Dendritic cell treated with granulocyte-macrophage colony-stimulating factor and Interleukin-4, amounts not matched to agents 40 ng/mL and 50 ng/mL, for 4 days (primary cell): ENCODE measurements at regions not wholly inside any gene's neighbourhood (a gene's known extent, or its start where the extent isn't known, plus 50 kb on each side); places are given as distances from the start of the nearest gene placed in this dataset.

Source experiments
- H3K27ac Mint-ChIP-seq: one replicate; pipeline ENCODE4 v1.8.0; 2022; ENCODE audit warnings: mild to moderate bottlenecking, mixed read lengths
- H3K27me3 Mint-ChIP-seq: one replicate; pipeline ENCODE4 v1.8.0; 2022; ENCODE audit warnings: mild to moderate bottlenecking, mixed read lengths
- H3K36me3 Mint-ChIP-seq: one replicate; pipeline ENCODE4 v1.8.0; 2022; ENCODE audit warnings: low read depth, mixed read lengths
- H3K4me1 Mint-ChIP-seq: one replicate; pipeline ENCODE4 v1.8.0; 2022; ENCODE audit warnings: low read depth, mixed read lengths
- H3K4me3 Mint-ChIP-seq: one replicate; pipeline ENCODE4 v1.8.0; 2022; ENCODE audit warnings: mild to moderate bottlenecking, moderate library complexity, mixed read lengths
- H3K9me3 Mint-ChIP-seq: one replicate; pipeline ENCODE4 v1.8.0; 2022; ENCODE audit warnings: mixed read lengths
- intact Hi-C: fragments of 100-400 bp; cut with micrococcal nuclease; formaldehyde crosslinking; loops from one replicate; pipeline ENCODE4 v1.15.0; 2022

DNA sequence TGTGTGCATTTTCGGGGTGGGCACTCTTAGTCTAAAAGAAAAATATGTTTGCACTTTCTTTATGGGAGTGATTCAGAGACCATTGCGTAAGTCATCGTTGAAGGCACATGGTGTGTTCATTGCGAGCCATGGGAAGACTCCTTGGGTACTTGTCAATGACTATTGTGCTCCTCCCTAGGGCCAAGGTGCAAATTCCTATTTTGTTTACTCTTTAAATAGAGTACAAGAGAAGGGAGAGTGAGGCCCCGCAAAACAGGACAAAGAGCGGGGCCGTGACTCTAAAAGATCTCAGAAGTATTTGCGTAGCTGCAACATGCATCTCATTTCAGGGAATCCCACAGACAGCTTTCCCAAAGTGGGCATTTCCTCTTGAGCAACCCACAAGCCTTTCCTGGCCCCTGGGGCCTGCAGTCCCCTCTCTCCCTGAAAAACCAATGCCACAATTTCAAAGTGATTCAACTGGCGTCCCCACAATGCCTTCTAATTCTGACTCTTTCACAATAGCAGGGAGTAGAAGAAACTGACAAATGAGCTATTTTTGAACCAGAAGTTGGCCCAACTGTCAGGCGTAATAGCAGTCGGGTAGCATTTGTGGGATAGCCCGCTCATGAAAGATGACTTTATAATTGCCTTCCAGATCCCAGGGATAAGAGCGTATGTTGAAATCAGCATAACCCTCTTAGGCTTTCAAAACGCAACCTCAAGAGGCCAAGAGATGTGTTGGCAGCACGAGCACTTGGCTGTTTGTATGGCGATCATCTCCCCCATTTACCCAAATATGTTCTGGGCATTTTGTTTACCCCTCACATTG lies 277.9 kb upstream of the BMP2 start:
- no peaks in the 10 kb centered on the region for H3K9me3 Mint-ChIP-seq

DNA sequence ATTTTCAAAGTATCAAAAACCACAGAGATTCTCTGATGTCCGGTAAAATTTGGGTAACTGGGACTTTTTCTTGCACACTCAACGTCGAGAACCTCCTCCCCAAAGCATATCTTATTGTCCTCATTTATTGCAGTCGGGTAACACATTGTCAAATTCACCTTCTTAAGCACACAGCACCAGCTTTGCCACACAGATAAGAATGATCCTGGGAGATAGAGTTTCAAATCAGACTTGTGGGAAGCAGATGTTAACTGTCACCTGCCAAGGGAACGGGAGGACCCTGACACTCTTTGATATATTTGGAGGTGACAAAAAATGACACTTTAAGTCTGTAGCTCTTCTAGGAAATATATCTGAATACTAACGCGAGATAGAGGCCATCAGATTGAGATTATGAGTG lies 282.1 kb upstream of the BMP2 start:
- Mint-ChIP-seq H3K27ac (no peak overlapping the region), H3K27me3 (no peaks in the 10 kb centered on the region), H3K36me3 (no peaks in the 10 kb centered on the region)

More for the DNA sequence above, 277.9 kb upstream of the BMP2 start:
- H3K36me3 Mint-ChIP-seq, result no peaks in the 10 kb centered on the region
- no peak overlapping the region for H3K27ac Mint-ChIP-seq
- no peaks in the 10 kb centered on the region for H3K27me3 Mint-ChIP-seq
- H3K4me3 Mint-ChIP-seq, result no peak overlapping the region
- intact Hi-C loops, result no loop called here
- no peaks in the 10 kb centered on the region for H3K4me1 Mint-ChIP-seq

DNA sequence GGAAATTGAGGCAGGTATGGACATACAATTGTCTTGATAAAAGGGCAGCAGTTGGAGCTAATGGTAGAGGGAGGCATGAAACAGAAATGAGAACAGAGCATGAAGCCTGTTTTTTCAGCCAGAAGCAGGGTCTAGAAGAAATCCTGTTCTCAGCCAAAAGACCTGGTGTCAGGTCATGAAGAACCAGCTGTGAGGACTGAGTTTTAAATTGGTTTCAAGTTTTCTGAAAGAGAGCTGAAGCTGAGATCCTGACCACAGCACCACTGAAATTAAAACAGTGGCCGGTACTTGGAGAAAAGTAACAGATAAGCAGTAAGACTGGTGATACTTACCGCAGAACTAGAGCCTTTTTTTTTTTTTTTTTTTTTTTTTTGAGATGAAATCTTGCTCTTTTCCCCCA lies 283.8 kb upstream of the BMP2 start:
- Mint-ChIP-seq H3K27ac (no peak overlapping the region), H3K4me1 (no peaks in the 10 kb centered on the region), H3K27me3 (no peaks in the 10 kb centered on the region), H3K9me3 (no peaks in the 10 kb centered on the region), H3K36me3 (no peaks in the 10 kb centered on the region), H3K4me3 (no peak overlapping the region)
- intact Hi-C loops, result no loop called here

More for the DNA sequence above, 282.1 kb upstream of the BMP2 start:
- H3K9me3 Mint-ChIP-seq, result no peaks in the 10 kb centered on the region
- intact Hi-C loops, result no loop called here
- H3K4me1 Mint-ChIP-seq, result no peaks in the 10 kb centered on the region
- H3K4me3 Mint-ChIP-seq, result no peak overlapping the region

DNA sequence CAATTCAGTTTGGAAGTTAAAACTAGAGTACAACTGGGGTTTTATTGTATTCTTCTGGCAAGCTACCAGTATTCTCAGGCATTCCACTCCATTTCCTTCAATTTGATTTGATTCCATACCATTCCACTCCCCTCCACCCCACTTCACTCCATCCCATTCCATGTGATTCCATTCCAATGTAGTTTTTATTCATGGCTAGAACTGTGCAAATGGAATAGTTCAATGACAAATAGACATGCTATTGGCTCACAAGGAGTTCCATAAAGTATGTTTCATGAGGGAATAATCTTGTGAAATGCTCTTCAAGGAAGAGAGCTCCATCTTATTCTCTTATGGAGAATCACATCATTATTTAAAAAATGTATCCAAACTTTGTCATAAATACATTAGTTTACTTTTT lies 285.0 kb upstream of the BMP2 start:
- Mint-ChIP-seq H3K36me3 (no peaks in the 10 kb centered on the region), H3K27me3 (no peaks in the 10 kb centered on the region), H3K9me3 (no peaks in the 10 kb centered on the region), H3K4me3 (no peak overlapping the region), H3K4me1 (no peaks in the 10 kb centered on the region), H3K27ac (no peak overlapping the region)
- intact Hi-C loops, result no loop called here

DNA sequence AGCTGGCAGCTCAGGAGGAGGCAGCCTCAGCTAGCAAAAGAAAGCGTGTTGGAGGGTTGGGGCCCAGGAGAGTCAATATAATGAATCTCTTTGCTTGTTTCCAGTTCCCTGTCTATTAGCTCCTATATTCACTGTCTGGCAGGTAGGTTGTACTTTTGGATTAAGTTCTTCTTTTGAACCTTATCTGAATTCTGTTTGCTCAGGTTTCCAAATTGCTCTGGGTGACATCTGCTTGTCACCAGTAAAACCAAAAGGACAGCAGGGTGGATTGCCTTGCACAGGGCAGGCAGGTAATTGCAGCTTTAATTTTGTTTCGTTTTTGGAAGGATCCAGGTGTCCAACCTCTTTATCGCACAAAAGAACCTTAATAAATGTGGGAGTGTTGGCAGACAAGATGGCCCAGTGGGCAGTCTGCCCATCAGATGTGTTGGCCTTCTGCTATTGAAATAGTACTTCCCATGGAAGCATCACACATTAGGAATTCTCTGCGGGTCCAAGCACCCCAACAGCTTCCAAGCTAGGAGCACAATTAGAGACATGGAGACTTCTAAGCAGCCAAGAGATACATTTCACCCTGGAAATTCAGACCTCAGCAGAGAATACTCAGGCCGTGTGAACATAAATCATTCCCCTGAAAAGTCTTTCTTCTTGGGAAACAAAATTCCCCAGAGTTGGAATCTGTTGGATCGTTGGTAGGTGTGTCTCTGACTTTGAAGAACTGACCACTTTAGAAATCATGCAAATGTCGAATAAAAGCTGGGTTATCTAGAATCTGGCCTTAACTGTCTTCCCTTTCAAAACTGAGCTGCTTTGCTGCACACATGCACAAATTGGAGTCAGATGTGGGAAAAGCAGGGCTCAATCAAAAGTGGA lies 286.9 kb upstream of the BMP2 start:
- H3K4me1 Mint-ChIP-seq, result no peaks in the 10 kb centered on the region
- H3K27ac Mint-ChIP-seq, result no peak overlapping the region
- no peaks in the 10 kb centered on the region for H3K27me3 Mint-ChIP-seq
- intact Hi-C loops, result no loop called here
- no peaks in the 10 kb centered on the region for H3K36me3 Mint-ChIP-seq
- no peak overlapping the region for H3K4me3 Mint-ChIP-seq
- H3K9me3 Mint-ChIP-seq, result no peaks in the 10 kb centered on the region

DNA sequence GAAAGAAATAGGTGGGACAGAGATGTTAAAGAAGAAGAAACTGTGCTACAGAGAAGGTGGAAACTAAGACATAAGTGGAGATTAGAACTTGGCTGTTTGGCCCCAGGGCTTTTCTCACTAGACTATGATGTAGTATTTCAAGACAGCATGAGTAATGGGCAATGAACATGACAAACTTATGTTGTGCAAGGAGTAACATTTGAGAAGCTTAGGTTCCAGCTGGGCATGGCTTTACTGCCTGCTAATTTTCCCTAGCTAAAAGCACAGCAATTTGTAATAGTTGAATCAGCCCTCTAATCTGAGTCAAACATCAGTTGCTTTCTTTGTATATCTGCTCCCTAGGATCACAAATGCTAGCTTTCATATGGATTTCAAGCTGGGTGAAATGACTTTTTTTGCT lies 294.3 kb upstream of the BMP2 start:
- no peaks in the 10 kb centered on the region for H3K9me3 Mint-ChIP-seq
- no peaks in the 10 kb centered on the region for H3K27me3 Mint-ChIP-seq
- no peaks in the 10 kb centered on the region for H3K36me3 Mint-ChIP-seq
- no peak overlapping the region for H3K4me3 Mint-ChIP-seq
- H3K27ac Mint-ChIP-seq, result no peak overlapping the region
- no peaks in the 10 kb centered on the region for H3K4me1 Mint-ChIP-seq
- intact Hi-C loops, result no loop called here

DNA sequence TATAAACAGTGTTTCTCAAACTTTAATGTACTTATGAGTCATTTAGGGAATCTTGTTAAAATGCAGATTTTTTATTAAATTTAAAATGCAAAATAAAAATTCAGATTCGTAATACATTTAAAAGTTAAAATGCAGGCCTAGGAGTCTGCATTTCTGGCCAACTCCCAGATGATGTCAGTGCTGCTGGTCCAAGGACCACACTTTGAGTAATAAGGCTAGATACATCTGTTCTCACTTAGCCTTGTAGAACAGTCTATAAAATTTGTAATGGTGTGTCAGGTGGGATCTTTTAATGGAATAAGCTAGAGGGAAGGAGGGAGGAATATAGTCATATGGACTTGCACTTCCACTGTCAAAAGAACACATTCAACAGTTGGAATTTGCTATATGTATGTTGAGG lies 295.6 kb upstream of the BMP2 start:
- Mint-ChIP-seq H3K4me1 (no peaks in the 10 kb centered on the region), H3K27me3 (no peaks in the 10 kb centered on the region), H3K9me3 (no peaks in the 10 kb centered on the region), H3K36me3 (no peaks in the 10 kb centered on the region), H3K4me3 (no peak overlapping the region), H3K27ac (no peak overlapping the region)
- intact Hi-C loops, result no loop called here

DNA sequence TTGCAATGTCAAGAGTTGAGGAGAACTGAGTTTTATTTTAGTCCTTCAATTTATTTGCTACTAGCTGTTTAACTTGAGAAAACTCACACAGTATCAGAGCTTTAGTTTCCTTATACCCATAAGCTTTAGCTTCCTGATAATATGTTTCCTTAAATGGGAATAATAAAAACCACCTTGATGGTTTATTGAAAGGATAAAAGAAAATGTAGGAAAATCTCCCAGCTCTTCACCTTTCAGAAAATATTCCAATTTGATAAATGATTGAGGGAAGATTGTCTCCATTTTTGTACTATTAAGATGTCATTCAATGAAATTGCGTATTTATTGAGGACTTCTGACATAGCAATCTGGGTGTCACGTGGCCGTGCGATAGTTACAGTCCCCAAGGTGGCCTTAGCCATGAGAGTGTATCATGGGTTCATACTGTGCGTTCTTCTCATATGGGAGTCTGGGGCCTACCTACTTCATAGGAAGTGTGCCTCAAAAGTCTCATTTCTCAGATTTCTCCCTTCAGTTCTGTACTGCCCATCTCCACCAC lies 296.3 kb upstream of the BMP2 start:
- H3K4me3 Mint-ChIP-seq, result no peak overlapping the region
- intact Hi-C loops, result no loop called here
- no peaks in the 10 kb centered on the region for H3K9me3 Mint-ChIP-seq
- H3K27ac Mint-ChIP-seq, result no peak overlapping the region
- H3K36me3 Mint-ChIP-seq, result no peaks in the 10 kb centered on the region
- no peaks in the 10 kb centered on the region for H3K27me3 Mint-ChIP-seq
- no peaks in the 10 kb centered on the region for H3K4me1 Mint-ChIP-seq

DNA sequence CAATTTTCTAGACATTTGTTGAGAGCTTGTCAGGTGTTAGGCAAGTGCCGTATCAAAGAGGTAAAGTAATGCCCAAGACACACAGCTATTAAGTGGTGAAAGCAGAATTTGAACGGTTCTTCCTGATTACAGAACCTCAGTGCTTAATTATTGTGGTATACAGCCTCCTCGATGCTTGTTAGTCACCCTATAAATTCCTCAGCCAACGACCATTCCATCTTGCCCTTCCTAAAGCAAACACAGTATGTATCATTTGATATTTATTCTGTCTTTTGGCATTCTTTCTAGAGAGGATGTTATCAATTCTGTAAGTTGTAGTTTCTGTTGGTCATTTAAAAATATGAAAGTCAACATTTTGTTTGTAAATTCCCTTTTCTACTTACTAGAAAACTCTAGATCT lies 297.8 kb upstream of the BMP2 start:
- intact Hi-C loops, result no loop called here
- Mint-ChIP-seq H3K36me3 (no peaks in the 10 kb centered on the region), H3K4me3 (no peak overlapping the region), H3K27me3 (no peaks in the 10 kb centered on the region), H3K4me1 (no peaks in the 10 kb centered on the region), H3K9me3 (no peaks in the 10 kb centered on the region), H3K27ac (no peak overlapping the region)

DNA sequence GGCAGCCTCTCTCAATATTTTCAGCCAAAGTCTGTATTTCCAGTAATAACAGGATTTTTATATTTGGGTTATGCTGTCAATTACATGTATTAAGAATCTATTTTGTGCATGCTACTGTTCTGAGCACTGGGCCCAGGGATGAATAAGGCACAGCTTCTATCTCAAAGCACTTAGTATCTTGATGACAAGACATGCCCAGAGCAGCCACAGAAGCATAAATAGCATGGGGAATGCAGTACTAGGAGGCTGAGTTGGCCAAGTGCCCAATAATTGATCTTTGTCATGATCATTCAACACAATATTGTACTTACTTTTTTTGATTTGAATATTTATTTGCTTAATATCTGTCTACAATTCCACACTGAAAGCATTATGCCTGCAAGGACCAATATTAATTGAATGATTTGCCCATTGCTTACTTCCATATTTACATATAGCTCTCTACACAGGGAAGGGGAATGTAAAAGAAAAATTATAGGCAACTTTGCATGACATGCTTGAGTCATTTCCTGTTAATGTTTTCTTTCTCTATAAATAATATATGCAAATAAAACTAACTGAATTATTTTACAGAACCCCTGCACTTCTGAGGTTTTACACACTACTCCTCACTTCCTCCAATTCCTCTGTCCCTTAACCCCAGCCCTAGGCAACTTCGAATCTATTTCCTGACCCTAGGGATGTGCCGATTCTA lies 298.9 kb upstream of the BMP2 start:
- H3K27me3 Mint-ChIP-seq, result no peaks in the 10 kb centered on the region
- H3K36me3 Mint-ChIP-seq, result no peaks in the 10 kb centered on the region
- no peaks in the 10 kb centered on the region for H3K4me1 Mint-ChIP-seq

DNA sequence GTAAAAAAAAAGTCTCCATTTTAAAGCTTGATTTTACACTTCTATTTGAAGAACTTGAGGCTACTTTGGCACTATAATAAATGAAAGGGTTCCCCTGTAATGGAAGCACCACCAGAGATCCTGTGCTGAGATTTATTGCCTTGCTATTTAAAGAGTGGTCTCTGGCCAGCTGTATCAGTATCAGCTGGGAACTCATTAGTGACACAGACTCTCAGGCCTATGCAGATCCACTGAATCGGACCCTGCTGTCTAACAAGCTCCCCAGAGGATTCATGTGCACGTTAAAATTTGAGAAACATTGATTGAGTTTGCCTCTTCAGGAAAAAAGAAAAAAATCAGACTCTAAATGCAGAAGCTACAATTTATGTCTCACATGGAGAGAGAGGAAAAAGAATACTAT lies 299.9 kb upstream of the BMP2 start:
- H3K4me1 Mint-ChIP-seq, result no peaks in the 10 kb centered on the region

More for the DNA sequence above, 298.9 kb upstream of the BMP2 start:
- Mint-ChIP-seq H3K9me3 (no peaks in the 10 kb centered on the region), H3K4me3 (no peak overlapping the region), H3K27ac (no peak overlapping the region)
- intact Hi-C loops, result no loop called here

DNA sequence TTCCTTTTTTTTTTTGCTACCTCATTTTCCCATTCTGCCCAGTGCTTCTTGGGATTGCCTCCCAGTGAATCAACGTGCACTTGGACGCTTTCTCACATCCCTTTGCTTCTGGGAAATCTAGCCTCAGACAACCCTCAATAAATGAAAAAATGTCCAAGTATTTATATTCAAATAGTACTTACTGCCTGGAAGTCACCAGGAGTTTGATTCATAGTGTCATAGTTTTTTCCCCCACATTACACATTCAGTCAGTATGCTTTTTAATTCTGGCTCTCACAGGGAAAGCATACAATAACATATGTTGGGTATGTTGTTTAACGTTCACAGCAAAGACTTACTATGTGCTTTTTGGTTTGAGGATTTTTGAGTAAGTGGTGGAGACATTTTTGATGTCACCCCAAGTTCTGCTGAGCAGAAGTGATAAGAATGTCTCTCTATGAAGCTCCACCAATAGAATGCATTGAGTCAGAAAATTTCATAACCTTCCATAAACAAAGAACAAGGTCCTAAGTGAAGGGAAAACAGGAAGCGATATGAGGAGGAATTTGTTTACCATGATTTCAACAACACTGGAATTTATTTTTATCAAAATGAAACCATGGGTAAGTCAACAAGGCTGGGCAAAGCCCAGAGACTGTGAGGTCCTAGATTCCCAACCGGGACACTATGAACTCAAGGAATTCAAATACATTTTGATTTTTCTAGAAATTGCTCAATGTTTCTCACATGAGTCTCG lies 301.2 kb upstream of the BMP2 start:
- Mint-ChIP-seq H3K4me1 (no peaks in the 10 kb centered on the region), H3K27me3 (no peaks in the 10 kb centered on the region), H3K36me3 (no peaks in the 10 kb centered on the region), H3K9me3 (no peaks in the 10 kb centered on the region), H3K27ac (no peak overlapping the region), H3K4me3 (no peak overlapping the region)
- intact Hi-C loops, result no loop called here

More for the DNA sequence above, 299.9 kb upstream of the BMP2 start:
- no peaks in the 10 kb centered on the region for H3K27me3 Mint-ChIP-seq
- H3K9me3 Mint-ChIP-seq, result no peaks in the 10 kb centered on the region
- no peak overlapping the region for H3K27ac Mint-ChIP-seq
- intact Hi-C loops, result no loop called here
- H3K4me3 Mint-ChIP-seq, result no peak overlapping the region
- H3K36me3 Mint-ChIP-seq, result no peaks in the 10 kb centered on the region

DNA sequence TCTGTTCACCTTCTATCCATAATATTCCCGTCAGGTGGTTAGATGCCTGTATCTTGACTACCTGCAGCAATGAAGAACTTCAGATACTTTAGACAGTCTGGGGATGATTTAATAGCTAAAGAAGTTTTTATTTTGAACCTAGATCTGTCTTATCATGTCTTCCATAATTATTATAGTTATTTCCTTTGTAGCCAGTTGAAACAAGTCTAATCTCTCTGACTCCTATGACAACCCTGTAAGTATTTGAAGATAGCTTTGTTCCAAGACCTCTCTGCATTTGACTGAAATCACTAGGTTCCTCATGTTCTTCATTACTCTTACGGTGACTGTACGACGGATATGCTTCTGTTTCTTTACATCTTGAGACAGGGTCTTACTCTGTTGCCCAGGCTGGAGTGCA lies 316.6 kb upstream of the BMP2 start:
- peaks cover 16% of the 10 kb centered on the region for H3K9me3 Mint-ChIP-seq
- no peaks in the 10 kb centered on the region for H3K4me1 Mint-ChIP-seq
- H3K27ac Mint-ChIP-seq, result no peak overlapping the region
- intact Hi-C loops, result no loop called here
- H3K4me3 Mint-ChIP-seq, result no peak overlapping the region
- no peaks in the 10 kb centered on the region for H3K36me3 Mint-ChIP-seq
- H3K27me3 Mint-ChIP-seq, result no peaks in the 10 kb centered on the region
